GM10248 (cell line): ENCODE measurements at regions not wholly inside any gene's neighbourhood (a gene's known extent, or its start where the extent isn't known, plus 50 kb on each side); places are given as distances from the start of the nearest gene placed in this dataset.
"Not testable (repeated sequence)": the region's sequence is repeated elsewhere in the genome, so short reads cannot be mapped to it uniquely, and the experiment has no call there.

Experiments
- CTCF ChIA-PET: fragments of 300-600 bp; sonication (Branson Sonifier 250); formaldehyde crosslinking; extraction: SDS; loops from one replicate; lab custom pipeline; 2021; ENCODE audit warnings: antibody characterized with exemption; lab: Yijun Ruan, JAX
- POLR2A ChIA-PET: fragments of 350-650 bp; sonication (Branson Sonifier 250); formaldehyde crosslinking; extraction: SDS; loops from one replicate; lab custom pipeline; 2020; ENCODE audit warnings: antibody characterized with exemption; lab: Yijun Ruan, JAX
- DNase-seq: peaks from one replicate; pipeline ENCODE4 v3.0.0; 2012; ENCODE audit errors: extremely low spot score
- TF ChIP-seq, protein P1 (sequence below): IDR thresholded peaks from 2 replicates; pipeline ENCODE4 v1.5.1; 2012; ENCODE audit warnings: mild to moderate bottlenecking, low read depth; ENCODE audit errors: extremely low read depth, missing control alignments, control extremely low read depth

DNA sequence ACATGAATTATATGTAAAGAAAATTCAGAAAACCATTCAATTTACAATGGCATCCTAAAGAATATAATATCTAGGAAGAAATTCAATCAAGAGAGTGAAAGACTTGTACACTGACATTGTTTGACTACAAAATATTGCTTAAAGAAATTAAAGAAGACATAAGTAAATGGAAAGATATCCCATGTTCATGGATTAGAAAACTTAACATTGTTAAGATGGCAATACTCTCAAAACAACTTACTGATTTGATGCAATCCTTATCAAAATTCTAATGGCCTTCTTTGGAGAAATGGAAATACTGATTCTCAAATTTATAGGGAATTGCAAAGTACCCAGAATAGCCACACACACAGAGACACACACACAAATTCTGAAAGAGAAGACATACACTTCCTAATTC, 298.3 kb upstream of the EXOC2 start:
- no peak for DNase-seq
- TF ChIP-seq, protein P1, sequence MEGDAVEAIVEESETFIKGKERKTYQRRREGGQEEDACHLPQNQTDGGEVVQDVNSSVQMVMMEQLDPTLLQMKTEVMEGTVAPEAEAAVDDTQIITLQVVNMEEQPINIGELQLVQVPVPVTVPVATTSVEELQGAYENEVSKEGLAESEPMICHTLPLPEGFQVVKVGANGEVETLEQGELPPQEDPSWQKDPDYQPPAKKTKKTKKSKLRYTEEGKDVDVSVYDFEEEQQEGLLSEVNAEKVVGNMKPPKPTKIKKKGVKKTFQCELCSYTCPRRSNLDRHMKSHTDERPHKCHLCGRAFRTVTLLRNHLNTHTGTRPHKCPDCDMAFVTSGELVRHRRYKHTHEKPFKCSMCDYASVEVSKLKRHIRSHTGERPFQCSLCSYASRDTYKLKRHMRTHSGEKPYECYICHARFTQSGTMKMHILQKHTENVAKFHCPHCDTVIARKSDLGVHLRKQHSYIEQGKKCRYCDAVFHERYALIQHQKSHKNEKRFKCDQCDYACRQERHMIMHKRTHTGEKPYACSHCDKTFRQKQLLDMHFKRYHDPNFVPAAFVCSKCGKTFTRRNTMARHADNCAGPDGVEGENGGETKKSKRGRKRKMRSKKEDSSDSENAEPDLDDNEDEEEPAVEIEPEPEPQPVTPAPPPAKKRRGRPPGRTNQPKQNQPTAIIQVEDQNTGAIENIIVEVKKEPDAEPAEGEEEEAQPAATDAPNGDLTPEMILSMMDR: no peak
- POLR2A ChIA-PET: no interaction called here
- CTCF ChIA-PET: no interaction called here

DNA sequence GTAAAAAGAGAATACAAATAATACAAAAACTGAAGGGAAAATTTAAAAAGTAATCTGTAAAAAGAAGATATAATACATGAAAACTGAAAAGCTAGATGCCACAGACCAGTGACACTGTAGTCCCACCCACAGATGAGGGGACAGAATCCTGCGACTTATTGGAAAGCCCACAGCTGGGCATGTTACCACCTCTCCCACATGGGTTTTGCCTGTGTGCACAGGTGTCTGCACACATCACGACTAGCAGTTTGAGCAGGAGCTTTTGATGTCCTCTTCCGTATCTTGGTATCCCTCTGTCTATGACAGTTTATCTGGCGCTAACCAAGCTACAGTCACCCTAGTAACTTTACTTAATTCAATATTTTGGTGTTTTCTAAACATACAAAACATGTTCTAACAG, 291.1 kb upstream of the EXOC2 start:
- ChIA-PET CTCF (interaction anchor here (0.9 kb wide), 1 partner anchor 24 kb away, joined by 3 read pairs; no protein-coding TSS in a partner anchor), POLR2A (no interaction called here)
- no peak for DNase-seq
- TF ChIP-seq, protein P1: no peak

DNA sequence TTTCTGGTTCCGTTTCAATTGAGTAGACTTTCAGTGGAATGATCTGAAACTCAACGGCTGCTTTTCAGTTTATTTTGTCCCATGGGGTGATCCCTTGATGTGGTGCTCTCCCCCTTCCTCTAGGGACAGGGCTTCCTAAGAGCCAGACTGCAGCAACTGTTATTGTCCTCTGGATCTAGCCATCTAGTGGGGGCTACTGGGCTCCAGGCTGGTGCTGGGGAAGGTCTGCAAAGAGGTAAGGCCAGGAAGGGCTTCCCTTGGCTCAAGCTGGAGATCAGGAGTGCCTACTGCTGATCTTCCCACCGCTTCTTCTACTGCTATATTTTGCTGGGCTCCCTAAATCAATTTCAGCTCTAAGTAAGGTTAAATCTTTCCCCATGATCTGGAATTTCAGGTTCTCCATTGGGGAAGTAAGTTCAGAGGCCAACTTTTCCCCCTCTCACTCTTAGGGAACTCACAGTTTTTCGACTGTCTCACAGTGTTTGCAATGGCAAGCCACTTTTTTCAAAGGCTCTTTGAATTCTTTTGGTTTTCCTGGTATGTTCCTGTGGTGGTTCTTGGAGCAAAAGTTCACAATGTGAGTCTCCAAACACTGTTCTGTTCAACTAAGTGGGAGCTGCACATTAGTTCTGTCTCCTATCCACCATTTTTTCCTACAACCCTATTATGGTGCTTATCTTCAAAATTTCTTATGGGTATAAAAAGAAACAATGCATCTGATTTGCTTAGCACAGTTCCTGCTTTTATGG, 286.2 kb upstream of the EXOC2 start:
- POLR2A ChIA-PET: no interaction called here
- CTCF ChIA-PET: no interaction called here
- TF ChIP-seq, protein P1: no peak
- no peak for DNase-seq

DNA sequence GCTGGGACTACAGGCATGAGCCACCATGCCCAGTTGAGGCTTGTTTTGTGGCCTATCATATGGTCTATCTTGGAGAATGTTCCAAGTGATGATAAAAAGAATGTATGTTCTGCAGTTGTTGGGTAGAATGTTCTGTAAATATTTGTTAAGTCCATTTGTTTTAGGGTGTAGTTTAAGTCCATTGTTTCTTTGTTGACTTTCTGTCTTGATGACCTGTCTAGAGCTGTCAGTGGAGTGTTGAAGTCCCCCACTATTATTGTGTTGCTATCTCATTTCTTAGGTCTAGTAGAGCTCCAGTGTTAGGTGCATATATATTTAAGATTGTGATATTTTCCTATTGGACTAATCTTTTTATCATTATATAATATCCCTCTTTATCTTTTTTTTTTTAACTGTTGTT, 284.3 kb upstream of the EXOC2 start:
- POLR2A ChIA-PET, DNase-seq: not testable (repeated sequence)
- CTCF ChIA-PET: interaction anchor here (1.4 kb wide), 1 partner anchor 31 kb away, joined by 3 read pairs; no protein-coding TSS in a partner anchor

DNA sequence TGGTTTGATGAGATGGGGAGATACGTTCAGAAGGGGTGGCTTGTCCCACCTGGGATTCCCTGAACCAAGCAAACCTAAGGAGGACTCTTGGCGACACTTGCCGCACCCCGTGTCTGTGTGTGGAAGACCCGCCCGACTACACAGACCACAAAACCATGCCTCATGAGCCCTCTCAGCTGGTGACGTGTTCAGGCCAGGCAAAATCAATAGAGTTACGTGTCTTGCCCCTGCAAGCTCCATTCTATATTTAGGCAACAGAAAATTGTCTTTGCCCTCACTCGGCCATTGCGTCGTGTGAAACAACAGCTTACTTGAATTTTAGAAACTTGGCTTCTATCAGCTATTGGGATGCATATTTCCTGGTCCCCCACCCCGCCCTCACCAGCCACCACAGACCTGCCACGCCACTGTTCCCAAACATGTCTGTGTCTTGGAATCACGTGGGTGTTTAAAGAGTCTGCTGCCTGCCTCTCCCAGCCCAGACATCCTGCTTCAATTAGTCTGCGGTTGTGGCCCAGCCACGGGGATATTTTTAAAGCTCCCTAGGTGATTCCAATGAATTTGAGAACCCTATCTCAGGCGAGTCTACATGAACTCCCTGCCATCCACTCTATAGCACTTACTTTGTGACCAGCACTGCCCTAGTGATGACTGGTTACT, 279.2 kb upstream of the EXOC2 start:
- TF ChIP-seq, protein P1: no peak
- no peak for DNase-seq
- POLR2A ChIA-PET: no interaction called here
- CTCF ChIA-PET: no interaction called here

DNA sequence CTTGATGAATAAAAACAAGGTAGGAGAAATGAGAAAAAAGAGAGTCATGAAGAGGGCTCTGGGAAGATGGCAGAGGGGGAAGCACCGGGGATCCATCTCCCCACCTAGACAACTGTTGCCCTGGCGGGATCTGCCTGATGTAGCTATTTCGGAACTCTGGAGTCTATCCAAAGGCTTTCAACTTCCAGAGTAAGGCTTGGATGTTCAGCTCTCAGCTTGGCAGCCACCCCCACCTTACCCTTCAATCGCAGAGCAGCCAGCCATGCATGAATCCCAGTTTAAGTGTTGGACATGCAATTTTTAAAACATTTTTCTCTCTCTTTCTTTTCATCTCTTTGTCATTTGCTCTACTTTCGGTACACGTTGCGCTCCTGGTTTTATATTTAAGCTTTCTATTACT, 275.9 kb upstream of the EXOC2 start:
- TF ChIP-seq, protein P1: no peak
- ChIA-PET POLR2A (no interaction called here), CTCF (interaction anchor here (0.6 kb wide), 1 partner anchor 8 kb away, joined by 3 read pairs; no protein-coding TSS in a partner anchor)
- no peak for DNase-seq

DNA sequence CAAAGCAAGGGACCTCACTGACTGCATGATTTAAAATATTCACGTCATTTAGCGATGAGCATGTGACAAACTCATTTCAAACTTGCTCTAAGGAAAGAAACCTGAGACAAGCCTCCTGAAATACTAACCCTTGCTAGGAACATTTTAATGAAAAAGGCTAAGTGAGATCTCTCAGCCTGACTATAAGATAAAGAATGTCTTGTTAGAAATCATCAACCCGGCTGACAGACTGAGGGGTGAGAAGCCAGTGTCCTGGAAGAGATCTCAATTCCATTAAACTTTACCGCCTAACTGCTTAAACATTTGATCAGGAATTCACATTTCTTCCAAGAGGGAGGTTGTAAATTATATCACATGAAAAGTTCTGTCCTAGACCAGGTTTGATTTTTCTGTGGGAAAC, 274.8 kb upstream of the EXOC2 start:
- POLR2A ChIA-PET: no interaction called here
- DNase-seq: no peak
- CTCF ChIA-PET: no interaction called here
- TF ChIP-seq, protein P1: no peak
